GM12873 (cell line): ENCODE measurements at regions not wholly inside any gene's neighbourhood (a gene's known extent, or its start where the extent isn't known, plus 50 kb on each side); places are given as distances from the start of the nearest gene placed in this dataset.

Source experiments
- CTCF ChIP-seq: IDR thresholded peaks from 2 replicates; pipeline ENCODE4 v1.5.1; 2012; ENCODE audit warnings: low read depth, mild to moderate bottlenecking, moderate library complexity, low read length, control low read depth; ENCODE audit not compliant: insufficient read depth; ENCODE audit errors: missing control alignments

GRCh38 chr18:76756531-76757253, 65.7 kb upstream of the ZNF236 start:
- TF ChIP-seq CTCF = no peak

- no peak for TF ChIP-seq CTCF
Measured at GRCh38 chr18:76754351-76754750, 68.0 kb upstream of the ZNF236 start.

- no peak for TF ChIP-seq CTCF
Measured at GRCh38 chr18:76752400-76752799, 70.0 kb upstream of the ZNF236 start.

- TF ChIP-seq CTCF = no peak
Measured at GRCh38 chr18:76750917-76751890, 71.2 kb upstream of the ZNF236 start.

- TF ChIP-seq CTCF = no peak
Measured at GRCh38 chr18:76750269-76750668, 72.1 kb upstream of the ZNF236 start.

GRCh38 chr18:76747676-76748075, 74.7 kb upstream of the ZNF236 start:
- no peak for TF ChIP-seq CTCF

GRCh38 chr18:76741346-76741745, 81.0 kb upstream of the ZNF236 start:
- no peak for TF ChIP-seq CTCF
